NCI-H345 treated with DMSO at 0.1 percent for 48 hours (cell line): ENCODE measurements at regions not wholly inside any gene's neighbourhood (a gene's known extent, or its start where the extent isn't known, plus 50 kb on each side); places are given as distances from the start of the nearest gene placed in this dataset.
A peak's percentile ranks its signal among the peaks of the same experiment; 100 is the strongest.
"Not testable (repeated sequence)": the region's sequence is repeated elsewhere in the genome, so short reads cannot be mapped to it uniquely, and the experiment has no call there.

Experiments
- DNase-seq: peaks from one replicate; lab custom pipeline; 2025; ENCODE audit not compliant: unreplicated experiment; lab: John Stamatoyannopoulos, UW

GRCh38 chr13:99677116-99677951 is 176.1 kb downstream of the TM9SF2 start:
- no peak for DNase-seq

GRCh38 chr13:99671746-99672145 is 170.5 kb downstream of the TM9SF2 start:
- no peak for DNase-seq

GRCh38 chr13:99669096-99669495 is 167.8 kb downstream of the TM9SF2 start:
- DNase-seq: not testable (repeated sequence)

GRCh38 chr13:99666146-99666805 is 165.0 kb downstream of the TM9SF2 start:
- DNase-seq: no peak

- DNase-seq: no peak
Observed at GRCh38 chr13:99665711-99666110, 164.4 kb downstream of the TM9SF2 start.

GRCh38 chr13:99663908-99664307 is 162.6 kb downstream of the TM9SF2 start:
- DNase-seq: no peak

- DNase-seq: no peak
Observed at GRCh38 chr13:99663185-99663825, 162.0 kb downstream of the TM9SF2 start.

- no peak for DNase-seq
Observed at GRCh38 chr13:99662678-99663077, 161.4 kb downstream of the TM9SF2 start.

- DNase-seq: no peak
Observed at GRCh38 chr13:99661791-99662190, 160.5 kb downstream of the TM9SF2 start.

GRCh38 chr13:99659866-99660554 is 158.7 kb downstream of the TM9SF2 start:
- no peak for DNase-seq

GRCh38 chr13:99659226-99659625 is 158.0 kb downstream of the TM9SF2 start:
- DNase-seq: peak; percentile 57

GRCh38 chr13:99658261-99658991 is 157.2 kb downstream of the TM9SF2 start:
- peak; percentile 50 for DNase-seq

GRCh38 chr13:99657848-99658260 is 156.6 kb downstream of the TM9SF2 start:
- DNase-seq: no peak

GRCh38 chr13:99656844-99657381 is 155.6 kb downstream of the TM9SF2 start:
- DNase-seq: no peak

GRCh38 chr13:99656092-99656745 is 154.9 kb downstream of the TM9SF2 start:
- DNase-seq: peak; percentile 83

- DNase-seq: no peak
Observed at GRCh38 chr13:99655351-99656091, 154.2 kb downstream of the TM9SF2 start.

- DNase-seq: no peak
Observed at GRCh38 chr13:99654076-99654475, 152.8 kb downstream of the TM9SF2 start.

- DNase-seq: no peak
Observed at GRCh38 chr13:99653526-99653925, 152.3 kb downstream of the TM9SF2 start.

- no peak for DNase-seq
Observed at GRCh38 chr13:99652901-99653300, 151.6 kb downstream of the TM9SF2 start.
